Caki2 (cell line): ENCODE measurements at regions not wholly inside any gene's neighbourhood (a gene's known extent, or its start where the extent isn't known, plus 50 kb on each side); places are given as distances from the start of the nearest gene placed in this dataset.

Experiments used
- DNase-seq: peaks from one replicate; pipeline ENCODE4 v3.0.0-alpha.2; 2015; ENCODE audit warnings: low read depth
- in situ Hi-C: cut with HindIII; loops from 2 replicates; pipeline ENCODE4 v1.10.0; 2016; ENCODE audit warnings: low sequenced_read_pairs, low pct_unique_long_range_greater_than_20kb, mixed read lengths

- in situ Hi-C loops = no loop called here
- DNase-seq = no peak
Observed at GRCh38 chr6:18335948-18336347, 51.2 kb upstream of the RNF144B start.

GRCh38 chr6:18334251-18334650 lies 52.9 kb upstream of the RNF144B start:
- DNase-seq = no peak
- in situ Hi-C loops = no loop called here

GRCh38 chr6:18330548-18331081 lies 56.5 kb upstream of the RNF144B start:
- in situ Hi-C loops = no loop called here
- DNase-seq = no peak

- DNase-seq = no peak
- in situ Hi-C loops = no loop called here
Observed at GRCh38 chr6:18329776-18330175, 57.4 kb upstream of the RNF144B start.

GRCh38 chr6:18328540-18328939 lies 58.6 kb upstream of the RNF144B start:
- in situ Hi-C loops = no loop called here

GRCh38 chr6:18328070-18328469 lies 59.1 kb upstream of the RNF144B start:
- DNase-seq = peak; percentile 67
- in situ Hi-C loops = no loop called here

More at GRCh38 chr6:18328540-18328939, 58.6 kb upstream of the RNF144B start:
- peak; percentile 33 for DNase-seq

GRCh38 chr6:18327626-18328025 lies 59.5 kb upstream of the RNF144B start:
- no peak for DNase-seq
- in situ Hi-C loops = no loop called here

GRCh38 chr6:18326980-18327379 lies 60.2 kb upstream of the RNF144B start:
- in situ Hi-C loops = no loop called here

GRCh38 chr6:18326001-18326400 lies 61.1 kb upstream of the RNF144B start:
- in situ Hi-C loops = no loop called here
- DNase-seq = no peak

More at GRCh38 chr6:18326980-18327379, 60.2 kb upstream of the RNF144B start:
- DNase-seq = no peak

GRCh38 chr6:18324706-18325042 lies 60.3 kb upstream of the DEK start:
- no peak for DNase-seq
- in situ Hi-C loops = no loop called here

GRCh38 chr6:18323935-18324705 lies 59.8 kb upstream of the DEK start:
- DNase-seq = peak; percentile 62
- in situ Hi-C loops = no loop called here

- in situ Hi-C loops = no loop called here
- DNase-seq = no peak
Observed at GRCh38 chr6:18317850-18318249, 53.5 kb upstream of the DEK start.

GRCh38 chr6:18314317-18314997 lies 50.1 kb upstream of the DEK start:
- no peak for DNase-seq
- in situ Hi-C loops = no loop called here
